ENCODE measurements at regions not wholly inside any gene's neighbourhood (a gene's known extent, or its start where the extent isn't known, plus 50 kb on each side); places are given as distances from the start of the nearest gene placed in this dataset.
"Not testable (repeated sequence)": the region's sequence is repeated elsewhere in the genome, so short reads cannot be mapped to it uniquely, and the experiment has no call there.

GRCh38 chr7:157476201-157476600 is 139.4 kb downstream of the DNAJB6 start:
- no peak for TF ChIP-seq CTCF (IDR thresholded peaks at IDR 0.05; ENCODE audit: insufficient read depth, low read length)
- no peak for TF ChIP-seq REST (IDR thresholded peaks at IDR 0.05; ENCODE audit: insufficient replicate concordance, low read depth)
- no peak for TF ChIP-seq GABPA (IDR thresholded peaks at IDR 0.05; ENCODE audit: low read depth)
- no peak for TF ChIP-seq POLR2AphosphoS5 (IDR thresholded peaks at IDR 0.05; ENCODE audit: low read depth)
- TF ChIP-seq SPI1 (IDR thresholded peaks at IDR 0.05; ENCODE audit: borderline replicate concordance, low read depth) = no peak
- Histone ChIP-seq H3K27me3 (ENCODE audit: insufficient read depth, poor library complexity, severe bottlenecking) (peaks cover 5% of the 10 kb centered on the region), H3K4me3 (replicated peaks; ENCODE audit: insufficient read depth, low read length) (no peak overlapping the region), H3K27ac (replicated peaks) (no peak overlapping the region)
- no peak for DNase-seq (ENCODE audit: low read depth in 1 of 2, low spot score in 1 of 2)

GRCh38 chr7:157476654-157477549 is 140.1 kb downstream of the DNAJB6 start:
- no peak overlapping the region for H3K27ac ChIP-seq (replicated peaks)
- peaks cover 5% of the 10 kb centered on the region for H3K27me3 ChIP-seq (ENCODE audit: insufficient read depth, poor library complexity, severe bottlenecking)
- DNase-seq (ENCODE audit: low read depth in 1 of 2, low spot score in 1 of 2) = no peak
- no peak for TF ChIP-seq REST (IDR thresholded peaks at IDR 0.05; ENCODE audit: insufficient replicate concordance, low read depth)
- no peak for TF ChIP-seq CTCF (IDR thresholded peaks at IDR 0.05; ENCODE audit: insufficient read depth, low read length)
- no peak for TF ChIP-seq POLR2AphosphoS5 (IDR thresholded peaks at IDR 0.05; ENCODE audit: low read depth)
- TF ChIP-seq GABPA (IDR thresholded peaks at IDR 0.05; ENCODE audit: low read depth) = no peak
- TF ChIP-seq SPI1 (IDR thresholded peaks at IDR 0.05; ENCODE audit: borderline replicate concordance, low read depth) = no peak
- H3K4me3 ChIP-seq (replicated peaks; ENCODE audit: insufficient read depth, low read length) = no peak overlapping the region

GRCh38 chr7:157477550-157478212 is 140.9 kb downstream of the DNAJB6 start:
- H3K4me3 ChIP-seq (replicated peaks; ENCODE audit: insufficient read depth, low read length) = no peak overlapping the region
- peaks cover 5% of the 10 kb centered on the region for H3K27me3 ChIP-seq (ENCODE audit: insufficient read depth, poor library complexity, severe bottlenecking)
- no peak for DNase-seq (ENCODE audit: low read depth in 1 of 2, low spot score in 1 of 2)
- TF ChIP-seq POLR2AphosphoS5 (IDR thresholded peaks at IDR 0.05; ENCODE audit: low read depth) = no peak
- TF ChIP-seq GABPA (IDR thresholded peaks at IDR 0.05; ENCODE audit: low read depth) = no peak
- TF ChIP-seq CTCF (IDR thresholded peaks at IDR 0.05; ENCODE audit: insufficient read depth, low read length) = no peak
- no peak for TF ChIP-seq SPI1 (IDR thresholded peaks at IDR 0.05; ENCODE audit: borderline replicate concordance, low read depth)
- no peak for TF ChIP-seq REST (IDR thresholded peaks at IDR 0.05; ENCODE audit: insufficient replicate concordance, low read depth)
- no peak overlapping the region for H3K27ac ChIP-seq (replicated peaks)

- not testable (repeated sequence) for H3K27ac ChIP-seq (replicated peaks); H3K4me3 ChIP-seq (replicated peaks; ENCODE audit: insufficient read depth, low read length); H3K27me3 ChIP-seq (ENCODE audit: insufficient read depth, poor library complexity, severe bottlenecking); DNase-seq (ENCODE audit: low read depth in 1 of 2, low spot score in 1 of 2)
These were observed 141.8 kb downstream of the DNAJB6 start for GRCh38 chr7:157478611-157479010.

Data from HL-60 (cell line).